Sigmoid colon (tissue), 4 donors: ENCODE measurements at regions not wholly inside any gene's neighbourhood (a gene's known extent, or its start where the extent isn't known, plus 50 kb on each side); places are given as distances from the start of the nearest gene placed in this dataset.

Source experiments
- POLR2A ChIP-seq, 2 donors: fragments of 450-650 bp; IDR thresholded peaks; one replicate each; pipeline ENCODE4 v1.6.1; 2016; ENCODE audit warnings: antibody characterized with exemption in 2 of 2, mild to moderate bottlenecking in 2 of 2, moderate library complexity in 2 of 2
- POLR2AphosphoS5 ChIP-seq, 4 donors: sonication (generic); formaldehyde crosslinking; IDR thresholded peaks; one replicate each; pipeline ENCODE4 v1.6.1; 2017; ENCODE audit warnings: antibody characterized with exemption in 4 of 4

- TF ChIP-seq POLR2A (IDR thresholded peaks at IDR 0.05) (no peak), POLR2AphosphoS5 (IDR thresholded peaks at IDR 0.05) (no peak)
Observed at GRCh38 chr11:128327274-128327673, 260.1 kb downstream of the ETS1 start.
